RPMI8226 (cell line): ENCODE measurements at regions not wholly inside any gene's neighbourhood (a gene's known extent, or its start where the extent isn't known, plus 50 kb on each side); places are given as distances from the start of the nearest gene placed in this dataset.
"Not testable (repeated sequence)": the region's sequence is repeated elsewhere in the genome, so short reads cannot be mapped to it uniquely, and the experiment has no call there.

ENCODE experiments used
- DNase-seq: peaks from one replicate; pipeline ENCODE4 v3.0.0-alpha.2; 2015

DNA sequence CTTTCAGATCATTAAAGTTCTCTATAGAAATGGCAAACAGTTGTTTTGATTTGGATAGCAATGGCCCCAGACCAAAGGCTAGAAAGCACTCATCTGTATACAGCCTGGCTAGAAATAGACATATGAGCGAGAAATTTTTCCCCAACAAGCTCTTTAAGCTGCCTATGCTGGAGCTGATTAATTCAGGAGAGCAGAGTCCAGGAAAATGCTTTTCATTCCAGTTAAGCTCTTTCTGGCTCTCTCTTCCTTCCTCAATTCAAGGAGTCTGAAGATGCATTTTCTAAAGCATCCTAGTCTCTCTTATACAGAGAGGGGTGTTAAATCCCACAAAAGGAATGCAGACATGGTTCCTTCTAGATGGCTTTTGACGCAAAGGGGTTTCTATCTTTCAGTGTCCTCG is 141.7 kb upstream of the RAI2 start:
- no peak for DNase-seq

DNA sequence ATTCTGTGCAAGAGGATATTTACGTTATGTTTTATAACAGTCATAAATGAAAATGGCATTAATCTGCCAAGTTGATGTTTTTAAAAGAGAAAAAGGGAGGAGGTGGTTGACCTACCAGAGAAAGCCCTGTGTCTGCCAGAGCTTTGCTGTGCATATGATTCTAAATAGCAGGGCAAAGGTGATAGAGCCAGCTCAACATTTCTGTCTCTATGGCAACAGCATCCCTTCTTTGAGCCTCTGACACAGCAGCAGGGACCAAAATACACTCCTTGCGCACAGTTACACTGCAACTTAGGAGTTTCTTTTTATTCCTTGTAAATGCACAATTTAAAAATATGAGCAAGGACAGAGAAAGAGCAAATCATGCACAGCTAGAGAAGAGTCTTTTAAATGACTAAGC is 133.3 kb upstream of the RAI2 start:
- no peak for DNase-seq

- DNase-seq: no peak
Observed at GRCh38 chrX:17993062-17993461, 132.0 kb upstream of the RAI2 start.

DNA sequence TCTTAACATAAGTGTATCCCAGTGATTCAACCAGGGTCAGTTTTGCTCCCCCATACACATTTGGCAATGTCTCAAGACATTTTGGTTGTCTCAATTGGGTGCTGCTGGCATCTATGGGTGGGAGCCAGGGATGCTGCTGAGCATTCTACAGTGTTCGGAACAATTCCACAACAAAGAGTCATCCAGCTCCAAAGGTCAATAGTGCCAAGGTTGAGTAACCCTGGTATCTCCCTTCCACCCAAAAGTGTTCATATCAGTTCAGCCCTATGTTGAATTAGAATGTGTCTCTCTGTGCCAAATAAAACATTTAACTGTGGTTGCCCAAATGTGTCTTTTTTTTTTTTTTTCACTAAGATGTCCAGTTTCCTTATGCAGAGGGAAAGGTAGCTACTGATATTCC is 129.4 kb upstream of the RAI2 start:
- DNase-seq: no peak

- DNase-seq: no peak
Observed at GRCh38 chrX:17987783-17988182, 126.7 kb upstream of the RAI2 start.

- no peak for DNase-seq
Observed at GRCh38 chrX:17986977-17987376, 125.9 kb upstream of the RAI2 start.

DNA sequence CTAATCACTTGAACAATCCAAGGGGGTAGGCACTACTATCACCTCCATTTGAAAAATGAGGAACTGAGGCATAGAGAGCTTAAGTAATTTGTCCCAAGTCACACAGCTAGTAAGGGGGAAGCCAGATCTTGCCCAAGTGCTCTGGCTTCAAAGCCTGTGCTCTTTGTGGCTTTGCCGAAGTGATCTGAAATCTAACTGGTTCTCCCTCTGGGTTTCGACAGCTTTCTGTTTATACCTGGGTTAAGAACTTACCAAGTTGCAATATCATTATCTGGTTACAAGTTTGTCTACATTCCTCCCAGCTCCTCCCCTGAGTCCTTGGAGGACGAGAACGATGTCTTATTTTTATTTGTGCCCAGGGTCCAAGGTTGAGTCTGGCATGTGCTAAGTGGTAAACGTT is 125.3 kb upstream of the RAI2 start:
- no peak for DNase-seq

GRCh38 chrX:17984415-17984814 is 123.3 kb upstream of the RAI2 start:
- no peak for DNase-seq

DNA sequence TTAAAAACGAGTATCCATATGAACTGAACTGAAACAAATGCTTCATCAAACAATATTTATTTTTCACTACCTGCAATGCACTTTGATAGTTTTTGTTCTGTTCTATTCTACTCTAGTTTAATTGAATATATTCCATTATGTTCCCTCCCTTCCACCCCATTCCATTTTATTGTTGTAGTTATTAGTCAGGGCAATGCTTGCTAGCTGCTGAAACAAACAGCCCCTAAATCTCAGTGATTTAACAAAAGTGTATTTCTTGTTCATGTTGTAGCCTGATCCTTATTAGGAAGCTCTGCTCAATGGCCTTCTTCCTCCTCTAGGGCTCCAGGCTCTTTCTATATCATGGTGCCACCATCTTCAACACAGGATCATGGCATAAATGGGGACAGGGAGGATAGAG is 122.3 kb upstream of the RAI2 start:
- DNase-seq: no peak

DNA sequence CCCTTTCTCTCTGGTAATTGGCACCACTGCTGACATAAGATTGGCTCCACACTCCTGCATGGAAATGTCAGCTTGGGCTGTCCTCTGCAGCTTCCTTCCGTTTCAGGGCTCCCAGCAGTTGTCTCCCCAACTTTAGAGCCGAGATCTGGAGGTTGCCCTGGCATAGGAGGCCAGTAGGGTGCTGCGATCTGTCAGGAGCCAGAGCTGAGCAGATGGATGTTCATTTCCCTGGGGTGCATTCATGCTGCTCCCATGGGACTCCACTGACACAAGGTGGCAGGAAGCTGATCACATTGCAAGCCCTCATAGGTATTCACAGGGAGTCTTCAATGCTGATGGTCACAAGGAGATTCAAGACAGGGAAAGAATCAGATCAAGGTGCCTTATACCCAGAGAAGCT is 116.6 kb upstream of the RAI2 start:
- no peak for DNase-seq

DNA sequence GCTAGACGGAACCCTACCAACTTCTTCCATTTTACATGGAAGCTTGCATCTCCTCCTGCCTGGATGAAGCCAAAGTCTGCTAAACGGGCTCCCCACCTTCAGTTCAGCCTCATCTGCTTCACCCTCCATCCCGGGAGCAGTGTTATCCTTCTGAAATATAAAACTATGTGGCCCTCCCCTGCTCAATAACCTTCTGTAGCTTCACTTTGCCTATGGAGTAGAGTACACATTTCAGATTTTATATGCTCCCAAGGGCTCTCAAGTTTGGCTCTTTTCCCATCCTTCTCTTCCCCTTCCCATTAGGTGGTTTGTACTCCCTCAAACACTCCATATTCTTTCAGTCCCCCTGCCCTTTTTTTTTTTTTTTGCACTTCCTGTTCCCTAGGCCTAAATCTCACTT is 115.9 kb upstream of the RAI2 start:
- no peak for DNase-seq

DNA sequence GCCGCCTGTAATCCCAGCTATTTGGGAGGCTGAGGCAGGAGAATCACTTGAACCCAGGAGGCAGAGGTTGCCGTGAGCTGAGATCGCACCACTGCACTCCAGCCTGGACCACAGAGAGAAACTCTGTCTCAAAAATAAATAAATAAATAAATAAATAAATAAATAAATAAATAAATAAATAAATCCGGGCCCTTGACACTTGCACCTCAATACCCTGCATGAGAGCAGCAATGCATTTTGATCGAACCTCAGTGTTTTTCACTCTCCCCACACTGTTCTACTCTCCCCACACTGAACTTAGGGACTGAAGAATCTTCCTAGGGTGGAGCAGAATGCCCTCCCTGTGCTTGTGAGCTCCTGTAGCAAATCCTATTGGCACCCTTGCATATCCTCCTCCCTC is 114.3 kb upstream of the RAI2 start:
- DNase-seq: not testable (repeated sequence)

DNA sequence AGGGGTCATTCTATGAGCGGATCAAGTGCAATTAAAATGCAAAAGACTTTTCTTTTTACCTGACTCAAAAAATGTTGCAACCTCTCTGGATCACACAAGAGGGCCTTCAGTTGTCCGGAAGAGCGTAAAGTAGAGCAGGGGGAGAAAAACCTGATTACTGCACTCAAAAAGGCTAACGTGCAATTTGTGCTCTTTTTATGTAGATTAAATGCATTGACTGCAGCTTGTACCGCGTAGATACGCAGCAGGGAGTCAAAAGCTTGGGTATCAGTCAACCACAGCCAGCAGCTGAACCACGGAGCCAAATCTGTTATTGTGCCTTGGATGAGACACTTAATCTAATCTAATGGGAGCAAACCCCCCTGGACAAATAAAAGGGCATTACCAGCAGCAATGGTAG is 107.3 kb upstream of the RAI2 start:
- no peak for DNase-seq

DNA sequence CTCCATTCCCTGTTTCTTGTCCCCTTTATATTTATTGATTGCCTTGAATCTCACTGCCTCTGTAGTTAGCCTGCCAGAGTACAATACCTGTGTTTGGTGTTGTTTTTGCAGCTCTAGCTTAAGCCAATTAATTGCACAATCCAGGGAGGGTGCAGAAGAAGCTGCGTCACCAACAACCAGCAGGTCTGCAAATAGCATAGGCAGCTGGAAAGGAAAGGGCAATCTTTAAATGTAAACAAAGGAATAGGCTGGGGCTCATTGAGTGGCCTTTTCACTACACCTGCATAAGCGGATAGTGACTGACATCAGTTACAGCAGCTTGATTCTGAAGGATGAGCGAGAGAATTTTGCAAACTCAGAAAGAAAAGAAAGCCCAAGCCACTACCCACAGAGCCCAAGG is 106.8 kb upstream of the RAI2 start:
- no peak for DNase-seq

- no peak for DNase-seq
Observed at GRCh38 chrX:17964871-17965270, 103.8 kb upstream of the RAI2 start.

DNA sequence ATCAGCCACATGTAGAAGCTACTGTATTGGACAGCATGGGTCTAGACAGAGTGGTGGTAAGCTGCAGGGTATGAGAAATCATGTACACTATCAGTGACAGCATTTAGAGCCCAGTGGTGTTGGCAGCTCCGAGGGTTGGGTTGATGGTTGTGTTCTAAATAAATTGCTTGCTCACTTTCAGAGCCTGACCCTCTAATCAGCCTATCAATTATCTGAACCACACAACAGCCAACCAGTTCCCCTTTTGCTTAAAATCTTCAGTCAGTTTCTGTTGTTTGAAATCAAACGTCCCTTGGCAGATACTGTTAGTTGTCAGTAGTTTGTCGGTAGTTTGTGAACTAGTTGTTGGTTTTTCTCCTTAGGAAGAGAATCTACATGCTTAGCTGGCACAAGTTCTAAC is 99.8 kb upstream of the RAI2 start:
- DNase-seq: no peak

GRCh38 chrX:17944833-17945497 is 83.9 kb upstream of the RAI2 start:
- DNase-seq: peak; percentile 8

DNA sequence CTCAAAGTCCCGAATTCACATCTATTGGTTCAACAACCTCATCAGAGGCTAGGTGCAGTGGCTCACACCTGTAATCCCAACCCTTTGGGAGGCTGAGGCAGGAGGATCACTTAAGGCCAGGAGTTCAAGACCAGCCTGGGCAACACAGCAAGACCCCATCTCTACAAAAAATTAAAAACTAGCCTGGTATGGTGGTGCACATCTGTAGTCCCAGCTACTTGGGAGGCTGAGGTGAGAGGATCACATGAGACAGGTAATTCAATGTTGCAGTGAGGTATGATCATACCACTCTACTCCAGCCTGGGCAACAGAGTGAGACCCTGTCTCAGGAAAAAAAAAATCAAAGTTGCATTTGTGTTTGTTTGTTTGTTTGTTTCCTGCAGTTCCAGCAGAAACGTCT is 80.1 kb upstream of the RAI2 start:
- not testable (repeated sequence) for DNase-seq

DNA sequence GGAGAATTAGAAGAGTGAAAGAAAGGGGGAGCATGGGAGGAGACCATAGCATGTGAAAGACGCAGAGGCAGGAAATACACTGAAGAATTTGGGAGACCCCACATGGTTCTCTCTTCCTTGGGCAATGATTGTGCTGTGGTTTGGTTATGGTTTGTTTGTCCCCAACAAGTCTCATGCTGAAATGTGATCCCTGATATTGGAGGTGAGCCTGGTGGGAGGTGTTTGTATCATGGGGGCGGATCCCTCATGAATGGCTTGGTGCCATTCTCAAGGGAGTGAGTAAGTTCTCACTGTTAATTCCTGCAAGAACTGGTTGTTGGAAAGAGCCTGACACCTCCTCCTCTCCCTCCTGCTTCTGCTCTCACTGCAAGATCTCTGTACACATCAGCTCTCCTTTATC is 78.6 kb upstream of the RAI2 start:
- no peak for DNase-seq

DNA sequence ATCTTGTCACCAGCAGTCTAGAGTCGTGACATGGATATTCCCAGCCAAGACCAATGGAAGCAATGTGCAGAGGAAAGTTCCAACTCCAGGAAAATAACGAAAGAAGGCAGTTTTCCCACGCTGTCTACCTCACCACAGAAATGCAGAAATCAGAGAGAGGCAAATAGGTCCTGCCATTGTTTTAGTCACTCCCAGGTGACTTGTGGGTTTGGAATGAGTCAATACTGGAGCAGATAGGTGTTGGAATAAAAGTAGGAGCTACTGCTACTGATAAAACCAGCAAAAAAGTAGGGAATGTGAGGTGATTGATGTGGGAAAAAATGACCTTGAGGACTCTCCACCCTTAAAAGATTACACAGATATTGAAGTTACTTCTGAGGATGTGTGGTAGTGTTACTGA is 72.8 kb upstream of the RAI2 start:
- no peak for DNase-seq

DNA sequence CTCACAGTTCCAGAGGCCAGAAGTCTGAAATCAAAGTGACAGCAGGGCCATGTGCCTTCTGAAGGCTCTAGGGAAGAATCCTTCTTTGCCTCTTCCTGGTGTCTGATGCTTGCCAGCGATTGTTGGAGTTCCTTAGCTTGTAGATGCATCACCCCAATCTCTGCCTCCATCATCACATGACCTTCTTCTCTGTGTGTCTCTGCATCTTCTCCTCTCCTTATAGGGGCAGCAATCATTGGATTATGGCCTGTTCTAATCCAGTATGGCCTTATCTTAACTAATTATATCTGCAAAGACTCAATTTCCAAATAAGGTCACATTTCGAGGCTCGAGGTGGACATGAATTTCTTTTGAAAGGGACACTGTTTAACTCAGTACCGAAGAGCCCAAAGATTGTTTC is 71.7 kb upstream of the RAI2 start:
- no peak for DNase-seq

GRCh38 chrX:17931855-17932254 is 70.8 kb upstream of the RAI2 start:
- DNase-seq: no peak

GRCh38 chrX:17930850-17931249 is 69.8 kb upstream of the RAI2 start:
- DNase-seq: no peak

- DNase-seq: no peak
Observed at GRCh38 chrX:17923546-17923945, 62.4 kb upstream of the RAI2 start.

DNA sequence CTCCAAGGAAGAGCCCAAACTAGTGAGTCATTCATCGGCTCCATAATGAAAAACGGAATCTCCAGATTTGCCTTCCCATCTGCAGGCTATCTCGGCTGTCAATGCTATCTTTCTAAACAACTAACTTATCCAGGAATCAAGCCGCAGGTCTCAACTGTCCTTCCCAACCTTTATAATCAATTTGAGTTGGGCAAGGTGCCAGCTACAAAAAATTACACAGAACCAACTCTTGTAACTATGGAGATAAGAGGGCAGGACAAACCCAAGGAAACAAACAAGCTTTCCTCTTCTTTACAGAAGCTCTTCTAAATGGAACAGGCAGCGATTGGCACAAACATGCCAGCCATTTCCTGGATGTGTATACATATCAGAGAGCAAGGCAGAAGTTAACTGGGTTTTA is 61.2 kb upstream of the RAI2 start:
- no peak for DNase-seq
